Glomerular visceral epithelial cell (primary cell): ENCODE measurements at regions not wholly inside any gene's neighbourhood (a gene's known extent, or its start where the extent isn't known, plus 50 kb on each side); places are given as distances from the start of the nearest gene placed in this dataset.
"Not testable (repeated sequence)": the region's sequence is repeated elsewhere in the genome, so short reads cannot be mapped to it uniquely, and the experiment has no call there.

ENCODE experiments used
- DNase-seq: peaks from one replicate; pipeline ENCODE4 v3.0.0-alpha.2; 2016; ENCODE audit errors: extremely low spot score

GRCh38 chr1:82829527-82829926, 1028.8 kb downstream of the ADGRL2 start:
- DNase-seq: no peak

GRCh38 chr1:82823876-82824275, 1023.1 kb downstream of the ADGRL2 start:
- no peak for DNase-seq

GRCh38 chr1:82820816-82821215, 1020.1 kb downstream of the ADGRL2 start:
- no peak for DNase-seq

GRCh38 chr1:82819234-82819633, 1018.5 kb downstream of the ADGRL2 start:
- DNase-seq: peak; percentile 6

- no peak for DNase-seq
Measured at GRCh38 chr1:82818586-82818985, 1017.9 kb downstream of the ADGRL2 start.

GRCh38 chr1:82813386-82813785, 1012.7 kb downstream of the ADGRL2 start:
- no peak for DNase-seq

- DNase-seq: no peak
Measured at GRCh38 chr1:82810601-82811000, 1009.9 kb downstream of the ADGRL2 start.

- DNase-seq: no peak
Measured at GRCh38 chr1:82807563-82807962, 1006.8 kb downstream of the ADGRL2 start.

- no peak for DNase-seq
Measured at GRCh38 chr1:82806133-82806532, 1005.4 kb downstream of the ADGRL2 start.

- DNase-seq: no peak
Measured at GRCh38 chr1:82801176-82801575, 1000.4 kb downstream of the ADGRL2 start.

GRCh38 chr1:82800721-82801120, 1000.0 kb downstream of the ADGRL2 start:
- DNase-seq: no peak

GRCh38 chr1:82799261-82799660, 998.5 kb downstream of the ADGRL2 start:
- no peak for DNase-seq

- no peak for DNase-seq
Measured at GRCh38 chr1:82795508-82796149, 994.9 kb downstream of the ADGRL2 start.

- no peak for DNase-seq
Measured at GRCh38 chr1:82792151-82792550, 991.4 kb downstream of the ADGRL2 start.

- no peak for DNase-seq
Measured at GRCh38 chr1:82790556-82790955, 989.8 kb downstream of the ADGRL2 start.

- no peak for DNase-seq
Measured at GRCh38 chr1:82788660-82789059, 987.9 kb downstream of the ADGRL2 start.

GRCh38 chr1:82788038-82788437, 987.3 kb downstream of the ADGRL2 start:
- DNase-seq: no peak

- DNase-seq: no peak
Measured at GRCh38 chr1:82786883-82787282, 986.1 kb downstream of the ADGRL2 start.

GRCh38 chr1:82785268-82785790, 984.6 kb downstream of the ADGRL2 start:
- DNase-seq: no peak

- DNase-seq: no peak
Measured at GRCh38 chr1:82783044-82783443, 982.3 kb downstream of the ADGRL2 start.

GRCh38 chr1:82782599-82782998, 981.9 kb downstream of the ADGRL2 start:
- no peak for DNase-seq

GRCh38 chr1:82778612-82779011, 977.9 kb downstream of the ADGRL2 start:
- DNase-seq: no peak

- no peak for DNase-seq
Measured at GRCh38 chr1:82777240-82777639, 976.5 kb downstream of the ADGRL2 start.

GRCh38 chr1:82776730-82777129, 976.0 kb downstream of the ADGRL2 start:
- not testable (repeated sequence) for DNase-seq
